Transverse colon (tissue), 4 donors: ENCODE measurements at regions not wholly inside any gene's neighbourhood (a gene's known extent, or its start where the extent isn't known, plus 50 kb on each side); places are given as distances from the start of the nearest gene placed in this dataset.

ENCODE experiments used
- POLR2AphosphoS5 ChIP-seq, 3 donors: sonication (generic); formaldehyde crosslinking; IDR thresholded peaks; one replicate each; pipeline ENCODE4 v1.6.1; 2016; ENCODE audit warnings: antibody characterized with exemption in 3 of 3
- TF ChIP-seq, protein P1 (sequence below), 5 experiments: fragments of 200-600 bp in 3 of 5; fragments of 450-650 bp in 2 of 5; sonication (generic) in 3 of 5; IDR thresholded peaks; 1 replicate in 2 of 5; 2 replicates in 3 of 5; pipeline ENCODE4 v1.5.1; 2016 to 2017; ENCODE audit warnings: antibody characterized with exemption in 5 of 5, inconsistent platforms in 3 of 5, mild to moderate bottlenecking in 2 of 5, moderate library complexity in 1 of 5

- TF ChIP-seq, protein P1, sequence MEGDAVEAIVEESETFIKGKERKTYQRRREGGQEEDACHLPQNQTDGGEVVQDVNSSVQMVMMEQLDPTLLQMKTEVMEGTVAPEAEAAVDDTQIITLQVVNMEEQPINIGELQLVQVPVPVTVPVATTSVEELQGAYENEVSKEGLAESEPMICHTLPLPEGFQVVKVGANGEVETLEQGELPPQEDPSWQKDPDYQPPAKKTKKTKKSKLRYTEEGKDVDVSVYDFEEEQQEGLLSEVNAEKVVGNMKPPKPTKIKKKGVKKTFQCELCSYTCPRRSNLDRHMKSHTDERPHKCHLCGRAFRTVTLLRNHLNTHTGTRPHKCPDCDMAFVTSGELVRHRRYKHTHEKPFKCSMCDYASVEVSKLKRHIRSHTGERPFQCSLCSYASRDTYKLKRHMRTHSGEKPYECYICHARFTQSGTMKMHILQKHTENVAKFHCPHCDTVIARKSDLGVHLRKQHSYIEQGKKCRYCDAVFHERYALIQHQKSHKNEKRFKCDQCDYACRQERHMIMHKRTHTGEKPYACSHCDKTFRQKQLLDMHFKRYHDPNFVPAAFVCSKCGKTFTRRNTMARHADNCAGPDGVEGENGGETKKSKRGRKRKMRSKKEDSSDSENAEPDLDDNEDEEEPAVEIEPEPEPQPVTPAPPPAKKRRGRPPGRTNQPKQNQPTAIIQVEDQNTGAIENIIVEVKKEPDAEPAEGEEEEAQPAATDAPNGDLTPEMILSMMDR (IDR thresholded peaks at IDR 0.05): no peak
- no peak for TF ChIP-seq POLR2AphosphoS5 (IDR thresholded peaks at IDR 0.05)
Observed at GRCh38 chr6:44537306-44538049, 150.0 kb downstream of the CDC5L start.
